Stomach (tissue), 4 donors: ENCODE measurements at regions not wholly inside any gene's neighbourhood (a gene's known extent, or its start where the extent isn't known, plus 50 kb on each side); places are given as distances from the start of the nearest gene placed in this dataset.

ENCODE experiments used
- CTCF ChIP-seq, 7 experiments: fragments of 450-650 bp in 4 of 7; fragments of 200-600 bp in 3 of 7; sonication (generic) in 3 of 7; IDR thresholded peaks; one replicate each; pipeline ENCODE4 v1.5.1; 2016 to 2019; ENCODE audit warnings: antibody characterized with exemption in 7 of 7, control low read depth in 2 of 7, mild to moderate bottlenecking in 1 of 7
- EP300 ChIP-seq: sonication (generic); formaldehyde crosslinking; IDR thresholded peaks from one replicate; pipeline ENCODE4 v1.6.1; 2017; ENCODE audit warnings: antibody characterized with exemption
- POLR2A ChIP-seq, 4 donors: fragments of 450-650 bp; IDR thresholded peaks; one replicate each; pipeline ENCODE4 v1.6.1; 2016; ENCODE audit warnings: antibody characterized with exemption in 4 of 4, control low read depth in 2 of 4, mild to moderate bottlenecking in 1 of 4, moderate library complexity in 1 of 4
- POLR2AphosphoS5 ChIP-seq, 3 donors: sonication (generic); formaldehyde crosslinking; IDR thresholded peaks; one replicate each; pipeline ENCODE4 v1.6.1; 2016; ENCODE audit warnings: antibody characterized with exemption in 3 of 3

GRCh38 chr11:95608093-95608492 is 181.5 kb downstream of the FAM76B start:
- no peak for TF ChIP-seq POLR2A (IDR thresholded peaks at IDR 0.05)
- TF ChIP-seq EP300: no peak
- no peak for TF ChIP-seq CTCF (IDR thresholded peaks at IDR 0.05)
- no peak for TF ChIP-seq POLR2AphosphoS5 (IDR thresholded peaks at IDR 0.05)
